GM12872 (cell line): ENCODE measurements at regions not wholly inside any gene's neighbourhood (a gene's known extent, or its start where the extent isn't known, plus 50 kb on each side); places are given as distances from the start of the nearest gene placed in this dataset.

ENCODE experiments used
- CTCF ChIP-seq: IDR thresholded peaks from 3 replicates; pipeline ENCODE4 v1.5.1; 2011; ENCODE audit warnings: low read depth, mild to moderate bottlenecking, low read length, moderate library complexity; ENCODE audit not compliant: insufficient read depth

GRCh38 chr11:15901054-15901453 is 455.3 kb downstream of the SOX6 start:
- no peak for TF ChIP-seq CTCF

GRCh38 chr11:15901790-15902189 is 454.6 kb downstream of the SOX6 start:
- TF ChIP-seq CTCF: no peak

- no peak for TF ChIP-seq CTCF
Measured at GRCh38 chr11:15903246-15903645, 453.1 kb downstream of the SOX6 start.

GRCh38 chr11:15905366-15906104 is 450.8 kb downstream of the SOX6 start:
- TF ChIP-seq CTCF: no peak

- no peak for TF ChIP-seq CTCF
Measured at GRCh38 chr11:15906481-15907035, 449.8 kb downstream of the SOX6 start.

- no peak for TF ChIP-seq CTCF
Measured at GRCh38 chr11:15907806-15908205, 448.5 kb downstream of the SOX6 start.

GRCh38 chr11:15909937-15910598 is 446.3 kb downstream of the SOX6 start:
- no peak for TF ChIP-seq CTCF
